HepG2 (cell line): ENCODE measurements at regions not wholly inside any gene's neighbourhood (a gene's known extent, or its start where the extent isn't known, plus 50 kb on each side); places are given as distances from the start of the nearest gene placed in this dataset.

Source experiments
- ATAC-seq: fragments of 200-7000 bp; cut with Tn5 transposase; 3 replicates; pipeline ENCODE4 v1.9.1; 2020; ENCODE audit warnings: mild to moderate bottlenecking, moderate library complexity
- BruUV-seq: library from RNA; stranded (reverse); fragments of 400-500 nt; replicated peaks from 2 replicates; lab custom pipeline; 2021; lab: Mats Ljungman, UMichigan
- CTCF ChIA-PET: fragments of 300-600 bp; formaldehyde crosslinking; extraction: SDS; loops from one replicate; lab custom pipeline; 2021; ENCODE audit warnings: low total read pairs, inconsistent platforms, low intra/inter-chr PET ratio; lab: Yijun Ruan, JAX
- POLR2A ChIA-PET: fragments of 350-600 bp; sonication (Branson Sonifier 250); formaldehyde crosslinking; loops from one replicate; lab custom pipeline; 2020; ENCODE audit warnings: antibody characterized with exemption, inconsistent platforms; lab: Yijun Ruan, JAX
- DNase-seq: peaks from one replicate; pipeline ENCODE4 v3.0.0-alpha.2; 2015; ENCODE audit warnings: low spot score
- FAIRE-seq: peaks from 3 replicates; lab custom pipeline; 2011; peaks lifted over from hg19 to GRCh38; lab: Jason Lieb, UNC
- H2AFZ ChIP-seq: one replicate; pipeline ENCODE4 v1.6.1; 2011; ENCODE audit warnings: low read length, inconsistent platforms
- H3K27ac ChIP-seq: fragments of 300-600 bp; 3 replicates; pipeline ENCODE4 v1.8.0; 2011; ENCODE audit warnings: mixed run types, mild to moderate bottlenecking, mixed read lengths, low read length, inconsistent platforms; ENCODE audit not compliant: insufficient read depth; ENCODE audit errors: extremely low read length
- H3K27me3 ChIP-seq, 2 experiments: fragments of 200-600 bp in 1 of 2; 2 replicates in 1 of 2; 3 replicates in 1 of 2; pipeline versions ENCODE4 v1.6.0 to v1.8.0; 2011; ENCODE audit warnings: low read length in 2 of 2, mild to moderate bottlenecking in 2 of 2, moderate library complexity in 2 of 2, inconsistent platforms in 1 of 2; ENCODE audit not compliant: insufficient read depth in 2 of 2, control insufficient read depth in 1 of 2
- H3K36me3 ChIP-seq, 2 experiments: fragments of 200-600 bp in 1 of 2; replicated peaks in 1 of 2; 2 replicates in 1 of 2; 3 replicates in 1 of 2; pipeline versions ENCODE4 v1.5.1 to v1.8.0; 2011; ENCODE audit warnings: low read length in 2 of 2, inconsistent platforms in 1 of 2; ENCODE audit not compliant: insufficient read depth in 2 of 2, control insufficient read depth in 1 of 2
- H3K4me1 ChIP-seq: 2 replicates; pipeline ENCODE4 v1.5.1; 2012; ENCODE audit warnings: low read length, inconsistent platforms; ENCODE audit not compliant: insufficient read depth
- H3K4me2 ChIP-seq: 2 replicates; pipeline ENCODE4 v1.6.0; 2011; ENCODE audit warnings: low read depth, low read length, inconsistent platforms
- H3K4me3 ChIP-seq, 3 experiments: fragments of 200-600 bp in 1 of 3; sonication (generic), shearing (Covaris generic) in 1 of 3; replicated peaks in 1 of 3; 2 replicates each; pipeline ENCODE4 v1.5.1; 2011 to 2016; ENCODE audit warnings: low read length in 3 of 3, inconsistent platforms in 2 of 3, low read depth in 2 of 3, mild to moderate bottlenecking in 2 of 3, control low read depth in 1 of 3, mixed read lengths in 1 of 3; ENCODE audit not compliant: insufficient read depth in 1 of 3
- H3K79me2 ChIP-seq: one replicate; pipeline ENCODE4 v1.6.1; 2011; ENCODE audit warnings: low read length, inconsistent platforms; ENCODE audit not compliant: insufficient read depth
- H3K9ac ChIP-seq: 2 replicates; pipeline ENCODE4 v1.6.0; 2011; ENCODE audit warnings: mild to moderate bottlenecking, low read depth, low read length, inconsistent platforms; ENCODE audit not compliant: insufficient read depth
- H3K9me3 ChIP-seq: 2 replicates; pipeline ENCODE4 v1.5.1; 2012; ENCODE audit warnings: mild to moderate bottlenecking, low read length
- H4K20me1 ChIP-seq: 2 replicates; pipeline ENCODE4 v1.6.0; 2011; ENCODE audit warnings: inconsistent platforms, mild to moderate bottlenecking, low read length, moderate library complexity; ENCODE audit not compliant: insufficient read depth
- ELF3 ChIP-seq: IDR thresholded peaks from 2 replicates; pipeline ENCODE4 v1.6.1; 2016; ENCODE audit warnings: missing genetic modification reagents, missing compliant biosample characterization
- EZH2 ChIP-seq: conservative IDR thresholded peaks from 2 replicates; pipeline ENCODE4 v1.6.1; 2012; ENCODE audit warnings: mild to moderate bottlenecking, low read depth, low read length, moderate library complexity
- GFI1 ChIP-seq: sonication (generic); formaldehyde crosslinking; IDR thresholded peaks from 2 replicates; pipeline ENCODE4 v1.5.0; 2020; ENCODE audit warnings: missing genetic modification reagents, mild to moderate bottlenecking, borderline replicate concordance
- HNRNPLL ChIP-seq: fragments of 200-400 bp; formaldehyde crosslinking; IDR thresholded peaks from 2 replicates; pipeline ENCODE4 v1.6.1; 2017; ENCODE audit warnings: mild to moderate bottlenecking, low read depth, low read length; ENCODE audit not compliant: poor library complexity, severe bottlenecking
- POLR2AphosphoS2 ChIP-seq: IDR thresholded peaks from 2 replicates; pipeline ENCODE4 v1.6.1; 2011; ENCODE audit warnings: low read depth, low read length, improper control_type of control experiment
- SIN3B ChIP-seq: fragments of 150-350 bp; IDR thresholded peaks from 2 replicates; pipeline ENCODE4 v1.6.1; 2014; ENCODE audit warnings: low read length
- SMARCE1 ChIP-seq: fragments of 450-650 bp; IDR thresholded peaks from 2 replicates; pipeline ENCODE4 v1.6.1; 2017; ENCODE audit warnings: borderline replicate concordance
- ZBED4 ChIP-seq: sonication (generic); formaldehyde crosslinking; IDR thresholded peaks from 2 replicates; pipeline ENCODE4 v1.4.0; 2020; ENCODE audit warnings: missing genetic modification reagents, borderline replicate concordance
- ZBTB7B ChIP-seq: sonication (generic); formaldehyde crosslinking; IDR thresholded peaks from 2 replicates; pipeline ENCODE4 v1.4.0; 2020; ENCODE audit warnings: missing genetic modification reagents
- ZKSCAN5 ChIP-seq: sonication (generic); formaldehyde crosslinking; IDR thresholded peaks from 2 replicates; pipeline ENCODE4 v1.5.1; 2020; ENCODE audit warnings: mild to moderate bottlenecking, missing genetic modification reagents
- ZNF121 ChIP-seq: sonication (generic); formaldehyde crosslinking; IDR thresholded peaks from 2 replicates; pipeline ENCODE4 v1.5.0; 2020; ENCODE audit warnings: mild to moderate bottlenecking, missing genetic modification reagents
- ZNF224 ChIP-seq: sonication (generic); formaldehyde crosslinking; IDR thresholded peaks from 2 replicates; pipeline ENCODE4 v1.5.0; 2020; ENCODE audit warnings: mild to moderate bottlenecking, missing genetic modification reagents
- ZNF234 ChIP-seq: sonication (generic); formaldehyde crosslinking; conservative IDR thresholded peaks from 2 replicates; pipeline ENCODE4 v1.5.1; 2020; ENCODE audit warnings: mild to moderate bottlenecking, missing genetic modification reagents
- ZNF546 ChIP-seq: sonication (generic); formaldehyde crosslinking; conservative IDR thresholded peaks from 2 replicates; pipeline ENCODE4 v1.8.1; 2023; ENCODE audit warnings: mild to moderate bottlenecking, missing genetic modification reagents
- ZNF781 ChIP-seq: sonication (generic); formaldehyde crosslinking; IDR thresholded peaks from 2 replicates; pipeline ENCODE4 v1.5.1; 2020; ENCODE audit warnings: borderline replicate concordance, mild to moderate bottlenecking, missing genetic modification reagents; ENCODE audit errors: not compliant biosample characterization
- WGBS: methylation state at CpG from one replicate; pipeline ENCODE4 v1.1.6; 2017; ENCODE audit warnings: low lambda C conversion rate; 5-methylcytosine and 5-hydroxymethylcytosine counted together
- in situ Hi-C: cut with HindIII; loops from 2 replicates; pipeline ENCODE4 v1.10.0; 2017; ENCODE audit warnings: low pct_unique_long_range_greater_than_20kb; ENCODE audit not compliant: extremely low pct_ligation_motif_present
- intact Hi-C: fragments of 100-400 bp; cut with micrococcal nuclease; formaldehyde crosslinking; loops from one replicate; pipeline ENCODE4 v1.10.0; 2022; ENCODE audit not compliant: unreplicated experiment
- TF ChIP-seq, protein P1 (sequence below): sonication (generic); formaldehyde crosslinking; IDR thresholded peaks from 2 replicates; pipeline ENCODE4 v1.4.0; 2020; ENCODE audit warnings: missing genetic modification reagents
- TF ChIP-seq, protein P2 (sequence below): sonication (generic); formaldehyde crosslinking; IDR thresholded peaks from 2 replicates; pipeline ENCODE4 v1.5.0; 2020; ENCODE audit warnings: missing genetic modification reagents

DNA sequence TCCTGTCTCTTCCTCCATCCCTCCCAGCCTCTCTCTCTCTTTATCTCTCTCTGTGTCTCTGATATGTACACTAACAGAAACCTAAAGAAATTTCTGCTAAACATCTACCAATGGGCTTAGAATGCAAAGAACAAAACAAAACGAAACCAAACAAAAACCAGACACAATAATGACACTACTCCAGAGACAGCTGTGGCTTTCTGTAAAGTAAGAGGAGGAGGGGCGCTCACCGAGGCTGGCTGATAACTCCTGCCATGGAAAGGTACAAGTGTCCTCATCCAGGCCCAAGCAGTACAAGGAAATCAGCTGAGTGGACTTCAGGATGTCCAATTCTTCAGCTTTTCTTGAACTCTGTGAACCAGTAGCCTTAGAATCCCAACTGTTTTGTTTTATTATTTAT lies 70.4 kb upstream of the FZD8 start:
- Histone ChIP-seq H3K9ac (no peak overlapping the region), H2AFZ (no peak overlapping the region), H3K79me2 (no peaks in the 10 kb centered on the region), H3K27ac (no peak overlapping the region), H3K36me3 (no peaks in the 10 kb centered on the region), H4K20me1 (no peaks in the 10 kb centered on the region), H3K4me3 (no peak overlapping the region), H3K9me3 (no peaks in the 10 kb centered on the region), H3K4me2 (no peak overlapping the region), H3K4me1 (no peaks in the 10 kb centered on the region), H3K27me3 (peaks cover 0 to 10% of the 10 kb centered on the region in 2 experiments; a peak in 2 of 5 replicates)
- intact Hi-C loops (no loop called here), in situ Hi-C loops (no loop called here)
- CTCF ChIA-PET: no interaction called here
- BruUV-seq: no TSS peak
- DNase-seq (no peak), ATAC-seq (no peak), FAIRE-seq (no peak)
- TF ChIP-seq ZKSCAN5 (no peak), EZH2 (no peak), ZNF781 (CRISPR knock-in tag) (no peak), SIN3B (no peak), SMARCE1 (no peak), ZNF121 (CRISPR knock-in tag) (no peak), HNRNPLL (no peak), ZBED4 (CRISPR knock-in tag) (no peak), GFI1 (CRISPR knock-in tag) (no peak), ZNF234 (CRISPR knock-in tag) (no peak), ZNF546 (CRISPR knock-in tag) (no peak), ELF3 (no peak), POLR2AphosphoS2 (no peak), ZNF224 (CRISPR knock-in tag) (no peak), ZBTB7B (CRISPR knock-in tag) (no peak)
- TF ChIP-seq, protein P1, sequence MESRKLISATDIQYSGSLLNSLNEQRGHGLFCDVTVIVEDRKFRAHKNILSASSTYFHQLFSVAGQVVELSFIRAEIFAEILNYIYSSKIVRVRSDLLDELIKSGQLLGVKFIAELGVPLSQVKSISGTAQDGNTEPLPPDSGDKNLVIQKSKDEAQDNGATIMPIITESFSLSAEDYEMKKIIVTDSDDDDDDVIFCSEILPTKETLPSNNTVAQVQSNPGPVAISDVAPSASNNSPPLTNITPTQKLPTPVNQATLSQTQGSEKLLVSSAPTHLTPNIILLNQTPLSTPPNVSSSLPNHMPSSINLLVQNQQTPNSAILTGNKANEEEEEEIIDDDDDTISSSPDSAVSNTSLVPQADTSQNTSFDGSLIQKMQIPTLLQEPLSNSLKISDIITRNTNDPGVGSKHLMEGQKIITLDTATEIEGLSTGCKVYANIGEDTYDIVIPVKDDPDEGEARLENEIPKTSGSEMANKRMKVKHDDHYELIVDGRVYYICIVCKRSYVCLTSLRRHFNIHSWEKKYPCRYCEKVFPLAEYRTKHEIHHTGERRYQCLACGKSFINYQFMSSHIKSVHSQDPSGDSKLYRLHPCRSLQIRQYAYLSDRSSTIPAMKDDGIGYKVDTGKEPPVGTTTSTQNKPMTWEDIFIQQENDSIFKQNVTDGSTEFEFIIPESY (CRISPR knock-in tag): no peak
- TF ChIP-seq, protein P2, sequence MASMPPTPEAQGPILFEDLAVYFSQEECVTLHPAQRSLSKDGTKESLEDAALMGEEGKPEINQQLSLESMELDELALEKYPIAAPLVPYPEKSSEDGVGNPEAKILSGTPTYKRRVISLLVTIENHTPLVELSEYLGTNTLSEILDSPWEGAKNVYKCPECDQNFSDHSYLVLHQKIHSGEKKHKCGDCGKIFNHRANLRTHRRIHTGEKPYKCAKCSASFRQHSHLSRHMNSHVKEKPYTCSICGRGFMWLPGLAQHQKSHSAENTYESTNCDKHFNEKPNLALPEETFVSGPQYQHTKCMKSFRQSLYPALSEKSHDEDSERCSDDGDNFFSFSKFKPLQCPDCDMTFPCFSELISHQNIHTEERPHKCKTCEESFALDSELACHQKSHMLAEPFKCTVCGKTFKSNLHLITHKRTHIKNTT (CRISPR knock-in tag): no peak
- POLR2A ChIA-PET: no interaction called here
- 2% methylated on average over 3 of the region's 3 CpGs for WGBS
